HG02852 (cell line): ENCODE measurements at regions not wholly inside any gene's neighbourhood (a gene's known extent, or its start where the extent isn't known, plus 50 kb on each side); places are given as distances from the start of the nearest gene placed in this dataset.

Source experiments
- ATAC-seq: cut with Tn5 transposase; IDR thresholded peaks from one replicate; pipeline ENCODE4 v1.9.1; 2021; ENCODE audit warnings: mild to moderate bottlenecking, moderate library complexity; ENCODE audit not compliant: unreplicated experiment

DNA sequence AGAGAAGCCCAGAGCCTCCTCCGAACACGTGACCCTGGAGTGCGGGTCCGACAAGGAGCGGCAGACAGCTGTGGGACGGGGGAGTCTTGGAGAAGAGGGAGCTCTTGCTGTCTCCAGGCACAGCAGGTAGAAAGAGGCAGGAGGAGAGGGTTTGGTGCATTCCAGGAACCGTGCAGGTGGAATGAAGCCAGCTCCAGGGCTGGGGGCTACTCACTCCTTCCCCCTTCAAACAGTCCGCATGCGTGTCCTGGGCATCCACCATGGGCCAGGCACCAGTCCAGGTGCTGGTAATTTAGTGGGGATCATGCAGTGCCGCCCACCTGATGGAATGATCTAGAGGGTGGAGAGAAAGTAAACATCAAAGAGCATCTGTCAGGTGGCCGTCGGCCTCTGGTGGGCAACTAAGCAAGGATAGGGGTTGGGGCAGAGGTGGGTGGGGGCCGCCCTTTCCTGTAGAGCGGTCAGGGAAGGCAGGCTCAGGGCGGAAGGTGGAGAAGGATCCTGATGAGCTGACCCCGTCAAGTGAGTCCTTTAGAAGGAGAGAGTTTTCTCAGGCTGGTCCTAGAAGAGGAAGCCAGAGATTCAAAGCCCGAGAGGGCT lies 850.0 kb downstream of the TBC1D22A start:
- ATAC-seq, result no peak

DNA sequence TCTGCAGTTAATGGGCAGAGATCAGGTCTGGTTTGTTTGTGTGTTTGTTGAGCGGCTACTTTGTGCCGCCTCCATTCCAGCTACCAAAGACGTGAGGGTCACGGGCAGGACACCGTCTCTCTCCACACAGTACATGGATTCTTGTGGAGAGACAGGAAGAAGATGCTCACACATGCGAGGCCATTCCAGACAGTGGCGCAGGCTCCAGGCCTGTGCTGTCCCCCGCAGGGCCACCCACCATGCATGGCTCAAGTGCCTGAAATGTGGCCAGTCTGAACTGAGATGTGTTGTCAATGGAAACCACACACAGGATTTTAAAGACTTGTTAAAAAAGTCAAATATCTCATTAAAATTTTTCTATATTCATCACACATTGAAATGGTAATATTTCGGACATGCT lies 848.3 kb downstream of the TBC1D22A start:
- ATAC-seq, result no peak

DNA sequence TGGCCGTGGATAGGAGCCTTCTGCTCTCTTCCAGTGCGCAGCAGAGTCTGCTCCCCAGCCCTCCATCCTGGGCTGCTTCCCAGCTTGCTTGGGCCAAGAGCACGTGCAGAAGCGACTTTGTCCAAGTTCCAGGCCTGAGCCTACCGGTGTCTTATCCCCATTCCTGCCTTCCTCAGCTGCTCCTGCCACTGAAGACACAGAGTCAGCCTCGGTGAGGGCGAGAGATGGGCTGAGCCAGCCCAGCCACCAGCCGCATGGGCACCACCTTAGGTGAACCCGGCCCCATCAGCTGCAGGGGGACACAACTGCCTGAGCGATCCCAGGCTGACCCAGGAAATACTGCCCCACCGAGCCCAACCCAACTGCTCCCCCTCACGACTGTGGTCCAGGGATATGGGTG lies 847.8 kb downstream of the TBC1D22A start:
- ATAC-seq, result no peak

DNA sequence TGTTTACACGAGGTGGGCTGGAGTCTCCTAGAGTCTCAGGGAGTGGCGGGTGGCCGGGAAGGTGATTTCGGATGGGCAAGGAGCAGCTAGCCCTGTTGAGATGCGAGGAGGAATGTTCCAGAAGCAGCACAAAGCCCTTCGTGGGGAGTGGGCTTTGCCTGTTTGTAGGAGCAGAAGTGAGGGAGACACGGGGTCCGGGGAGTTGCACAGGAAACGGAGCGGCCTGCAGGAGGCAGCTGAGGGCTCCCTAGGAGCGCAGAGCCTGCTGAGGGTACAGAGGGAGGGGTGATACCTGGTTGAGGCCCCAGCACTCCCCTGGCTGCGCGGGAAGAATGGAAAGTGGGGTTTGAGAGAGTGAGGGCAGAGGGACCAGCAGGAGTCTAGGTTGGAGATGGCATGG lies 847.2 kb downstream of the TBC1D22A start:
- no peak for ATAC-seq

DNA sequence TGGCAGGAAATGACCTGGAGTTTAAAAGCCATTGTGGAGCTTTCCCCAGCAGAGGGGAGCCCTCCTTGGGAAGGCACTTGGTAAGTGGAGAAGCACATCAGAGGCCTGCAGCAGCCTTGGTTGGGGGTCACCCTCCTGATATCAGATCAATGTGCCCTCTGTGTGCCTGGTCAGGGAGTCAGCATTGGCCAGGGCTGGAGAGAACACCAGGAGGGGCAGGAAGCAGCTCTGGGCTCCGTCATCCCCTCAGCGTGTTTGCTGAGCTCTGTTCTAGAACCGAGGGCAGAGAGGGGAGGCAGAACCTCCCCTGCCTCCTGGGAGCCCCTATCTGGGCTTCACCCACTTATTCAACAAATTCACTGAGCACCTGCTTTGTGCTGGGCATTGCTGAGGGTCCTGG lies 846.0 kb downstream of the TBC1D22A start:
- no peak for ATAC-seq

DNA sequence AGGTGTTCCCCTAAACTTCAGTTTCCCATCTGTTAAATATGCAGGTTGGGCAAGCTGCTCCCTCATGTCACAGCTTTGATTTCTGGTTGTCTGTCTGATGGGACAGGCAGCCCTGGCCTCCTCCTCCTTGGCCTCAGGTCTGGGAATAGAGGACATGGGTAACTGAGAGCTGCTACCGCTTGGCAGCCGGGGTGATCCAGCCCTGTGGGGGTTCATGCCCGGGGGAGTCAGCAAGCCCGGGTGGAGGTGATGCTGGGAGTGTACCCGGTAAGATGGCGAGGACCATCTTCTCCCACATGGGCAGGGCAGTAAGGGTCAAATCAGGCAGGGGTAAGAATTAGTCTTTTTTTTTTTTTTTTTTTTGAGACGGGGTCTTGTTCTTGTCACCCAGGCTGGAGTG lies 845.0 kb downstream of the TBC1D22A start:
- ATAC-seq, result no peak

DNA sequence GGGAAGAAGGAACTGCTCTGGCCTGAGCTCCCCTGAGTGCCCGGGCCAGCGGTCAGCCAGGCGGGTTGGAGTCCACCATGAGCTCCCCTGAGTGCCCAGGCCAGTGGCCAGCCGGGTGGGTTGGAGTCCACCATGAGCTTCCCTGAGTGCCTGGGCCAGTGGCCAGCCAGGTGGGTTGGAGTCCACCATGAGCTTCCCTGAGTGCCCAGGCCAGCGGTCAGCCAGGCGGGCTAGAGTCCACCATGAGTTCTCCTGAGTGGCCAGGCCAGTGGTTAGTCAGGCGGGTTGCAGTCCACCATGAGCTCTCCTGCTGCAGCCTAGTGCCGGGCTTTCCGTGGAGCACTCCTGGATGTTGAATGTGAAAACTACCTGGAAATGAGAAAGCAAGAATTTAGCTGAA lies 844.0 kb downstream of the TBC1D22A start:
- no peak for ATAC-seq

DNA sequence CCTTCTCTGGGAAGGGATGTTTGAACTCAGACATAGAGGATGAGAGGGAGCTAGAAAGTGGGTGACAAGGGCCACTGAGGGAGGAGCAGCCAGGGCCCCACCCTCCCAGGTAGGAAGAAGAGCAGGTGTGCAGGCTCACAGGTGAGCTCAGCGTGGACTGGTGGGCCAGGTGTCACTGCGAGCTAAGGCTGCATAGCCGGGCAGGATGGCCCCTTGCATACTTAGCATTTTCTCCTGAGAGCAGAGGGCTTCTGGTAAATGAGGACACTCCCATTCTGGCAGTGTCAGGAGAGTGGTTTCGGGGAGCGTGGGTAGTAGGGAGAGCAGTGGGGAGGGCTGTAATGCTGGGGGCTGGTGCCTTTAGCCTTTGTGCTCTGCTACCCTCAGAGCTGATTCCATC lies 843.4 kb downstream of the TBC1D22A start:
- ATAC-seq, result no peak

DNA sequence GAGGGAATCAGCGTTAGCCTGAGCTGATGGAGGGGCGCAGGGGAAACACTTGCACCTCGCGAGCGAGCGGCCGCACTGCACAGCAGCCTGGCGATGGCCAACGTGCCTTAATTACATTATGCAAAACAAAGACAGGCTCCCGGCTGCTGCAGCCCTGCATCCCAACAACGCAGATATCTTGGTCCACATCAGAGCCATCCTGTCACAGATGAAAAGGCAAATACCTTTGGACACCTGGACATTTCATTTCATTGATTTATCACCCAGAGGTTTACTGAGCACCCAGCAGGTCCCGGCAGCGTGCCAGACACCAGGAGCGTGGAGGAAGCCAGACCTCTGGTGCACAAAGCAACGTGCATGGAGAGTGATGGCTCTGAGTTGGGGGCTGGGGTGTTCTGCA lies 843.0 kb downstream of the TBC1D22A start:
- no peak for ATAC-seq

DNA sequence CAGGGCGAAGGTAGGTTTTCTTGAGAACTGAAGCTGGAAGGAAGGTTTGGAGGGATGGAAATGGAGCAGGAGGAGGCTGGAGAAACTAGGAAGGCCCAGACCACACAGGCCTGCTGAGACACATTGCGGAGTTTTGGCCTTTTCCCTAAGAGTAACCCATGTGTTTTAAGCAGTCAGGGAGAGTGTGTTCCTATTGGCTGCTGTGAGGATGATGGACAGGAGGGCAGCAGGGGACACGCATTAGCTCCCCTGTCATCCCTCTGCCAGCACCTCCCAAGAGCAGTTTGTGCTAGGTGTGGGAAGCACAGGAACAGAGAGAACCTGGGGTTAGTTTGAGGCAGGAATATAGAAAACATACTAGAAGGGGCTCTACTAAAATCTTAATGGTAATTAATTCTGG lies 842.1 kb downstream of the TBC1D22A start:
- ATAC-seq, result no peak

DNA sequence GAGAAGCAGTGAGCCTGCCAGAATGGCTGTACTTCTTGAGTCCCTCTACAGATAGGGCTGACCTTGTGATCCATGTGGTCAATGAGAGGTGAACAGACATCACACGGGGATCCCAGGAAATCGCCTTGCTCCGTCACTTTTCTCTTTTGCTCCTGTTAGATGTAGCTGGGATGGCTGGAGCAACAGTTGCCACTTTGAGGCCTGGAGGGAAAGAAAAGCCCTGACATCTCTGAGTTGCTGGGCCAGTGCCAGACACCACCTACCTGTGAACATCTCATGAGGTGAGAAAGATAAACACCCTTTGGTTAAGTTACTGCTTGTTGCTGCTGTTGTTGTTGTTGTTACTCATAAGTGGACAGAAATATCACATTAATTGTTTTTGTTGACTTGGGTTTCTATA lies 840.3 kb downstream of the TBC1D22A start:
- no peak for ATAC-seq

DNA sequence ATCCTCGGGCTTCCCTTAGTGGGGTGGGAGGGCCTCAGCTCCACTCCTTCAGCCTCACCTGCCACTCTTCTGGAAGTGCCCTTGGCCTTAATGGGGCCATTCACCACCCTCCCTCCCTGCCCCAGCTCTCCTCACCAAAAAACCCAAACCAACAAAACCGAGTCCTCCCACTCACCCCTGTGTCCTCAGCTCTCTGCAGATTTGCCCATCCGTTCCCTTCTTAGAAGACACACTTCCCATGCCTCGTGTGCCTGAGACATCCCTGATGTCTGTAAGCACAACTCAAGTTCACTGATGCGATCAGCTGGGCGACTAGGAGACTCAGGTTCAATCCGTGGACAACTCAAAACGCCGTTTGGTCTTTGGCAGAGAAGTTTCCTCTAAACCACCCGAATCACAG lies 839.2 kb downstream of the TBC1D22A start:
- no peak for ATAC-seq

DNA sequence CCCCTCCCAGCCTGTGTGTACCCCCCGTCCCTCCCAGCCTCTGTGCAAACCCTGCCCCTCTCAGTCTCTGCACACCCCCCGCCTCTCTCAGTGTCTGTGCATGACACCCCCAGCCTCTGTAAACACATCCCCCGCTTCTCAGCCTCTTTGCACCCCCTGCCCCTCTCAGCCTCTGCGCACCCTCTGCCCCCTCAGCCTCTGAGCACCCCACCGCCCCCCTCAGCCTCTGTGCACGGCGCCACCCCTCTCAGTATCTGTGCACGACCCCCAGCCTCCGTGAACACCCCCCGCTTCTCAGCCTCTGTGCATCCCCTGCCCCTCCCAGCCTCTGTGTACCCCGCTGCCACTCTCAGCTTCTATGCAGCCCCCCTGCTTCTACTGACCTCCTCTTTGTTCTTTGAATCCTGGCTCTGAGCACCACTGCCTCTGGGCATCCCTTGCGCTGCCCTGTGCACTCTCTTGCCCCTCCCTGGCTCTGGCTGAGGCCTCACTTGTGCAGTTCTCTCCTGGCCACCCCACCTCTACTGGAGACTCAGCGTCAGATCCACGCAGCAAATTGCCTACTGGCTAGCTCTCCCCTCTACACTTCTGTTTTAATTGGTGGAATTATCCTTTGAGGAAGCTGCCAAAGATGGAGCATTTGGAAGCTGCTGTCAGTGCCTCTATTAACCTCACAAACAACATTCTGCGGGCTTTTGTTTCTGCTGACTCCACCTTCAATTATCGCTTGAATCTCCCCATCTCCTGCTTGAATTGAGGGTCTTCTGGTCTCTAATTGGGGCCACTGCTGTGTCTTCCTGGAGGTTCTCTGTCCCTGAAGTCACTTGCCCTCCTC lies 838.6 kb downstream of the TBC1D22A start:
- ATAC-seq, result no peak

DNA sequence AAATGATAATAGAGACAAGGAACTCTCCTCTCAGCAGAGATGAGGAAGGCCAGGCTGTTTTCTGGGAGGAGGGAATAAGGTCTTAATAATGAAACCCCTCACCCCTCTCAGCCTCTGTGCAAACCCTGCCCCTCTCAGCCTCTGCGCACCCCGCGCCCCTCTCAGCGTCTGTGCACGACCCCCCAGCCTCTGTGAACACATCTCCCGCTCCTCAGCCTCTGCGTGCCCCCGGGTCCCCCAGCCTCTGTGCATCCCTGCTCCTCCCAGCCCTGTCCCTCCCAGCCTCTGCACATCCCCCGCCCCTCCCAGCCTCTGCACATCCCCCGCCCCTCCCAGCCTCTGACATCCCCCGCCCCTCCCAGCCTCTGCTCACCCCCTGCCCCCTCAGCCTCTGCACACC lies 837.8 kb downstream of the TBC1D22A start:
- ATAC-seq, result no peak

DNA sequence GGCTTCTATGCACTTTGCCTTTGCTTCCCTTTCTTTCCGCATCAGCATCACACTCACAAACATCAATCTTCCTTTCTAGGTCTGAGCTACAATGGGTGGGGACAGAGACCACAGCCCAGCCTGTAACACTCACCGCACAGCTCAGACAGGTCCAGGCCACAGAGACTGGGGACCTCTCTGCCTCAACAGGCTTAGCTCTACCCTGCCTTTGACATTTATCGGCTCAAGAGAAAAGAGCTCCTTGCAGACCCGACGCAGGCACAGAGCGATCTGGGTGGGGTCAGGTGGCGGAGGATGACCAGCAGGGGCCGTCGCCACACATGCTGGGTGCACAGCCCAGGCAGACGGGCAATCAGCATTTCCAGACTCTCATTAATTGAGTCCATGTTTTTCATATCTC lies 837.3 kb downstream of the TBC1D22A start:
- no peak for ATAC-seq

DNA sequence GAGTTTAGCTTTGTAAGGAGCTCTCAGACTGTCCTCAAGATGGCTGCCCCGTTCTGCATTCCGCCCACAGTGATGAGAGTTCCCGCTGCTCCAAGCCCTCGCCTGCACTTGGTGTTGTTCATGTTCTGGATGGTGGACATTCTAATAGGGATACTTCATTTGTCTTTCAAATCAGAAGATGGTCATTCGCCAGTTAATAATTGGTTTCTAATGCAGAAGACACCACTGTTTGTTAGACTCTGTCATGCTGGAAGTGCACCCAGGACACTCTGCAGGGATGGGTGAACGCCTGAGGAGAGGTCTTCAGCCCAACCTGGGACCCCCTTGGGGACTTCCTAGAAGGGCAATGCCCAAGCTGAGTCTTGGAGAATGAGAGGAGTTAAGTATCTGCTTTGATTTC lies 836.4 kb downstream of the TBC1D22A start:
- no peak for ATAC-seq

DNA sequence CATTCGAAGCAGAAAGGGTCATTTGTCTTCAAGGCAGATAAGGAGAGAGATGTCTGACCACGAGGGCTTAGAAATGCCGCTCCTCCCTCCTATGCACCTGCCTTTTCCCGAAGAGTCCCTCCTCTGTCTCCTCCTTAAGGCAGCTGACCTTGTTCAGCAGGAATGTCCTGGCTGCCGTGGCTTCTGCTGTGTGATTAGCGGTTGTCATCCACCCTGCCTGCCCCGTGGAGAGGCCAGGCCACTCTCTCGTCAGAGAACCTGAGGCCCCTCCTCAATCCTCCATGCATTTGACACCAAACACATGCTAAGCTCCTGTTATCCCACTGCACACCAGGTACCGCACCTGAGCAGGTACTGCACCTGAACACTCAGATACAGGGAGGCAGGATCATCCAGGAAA lies 834.6 kb downstream of the TBC1D22A start:
- no peak for ATAC-seq

DNA sequence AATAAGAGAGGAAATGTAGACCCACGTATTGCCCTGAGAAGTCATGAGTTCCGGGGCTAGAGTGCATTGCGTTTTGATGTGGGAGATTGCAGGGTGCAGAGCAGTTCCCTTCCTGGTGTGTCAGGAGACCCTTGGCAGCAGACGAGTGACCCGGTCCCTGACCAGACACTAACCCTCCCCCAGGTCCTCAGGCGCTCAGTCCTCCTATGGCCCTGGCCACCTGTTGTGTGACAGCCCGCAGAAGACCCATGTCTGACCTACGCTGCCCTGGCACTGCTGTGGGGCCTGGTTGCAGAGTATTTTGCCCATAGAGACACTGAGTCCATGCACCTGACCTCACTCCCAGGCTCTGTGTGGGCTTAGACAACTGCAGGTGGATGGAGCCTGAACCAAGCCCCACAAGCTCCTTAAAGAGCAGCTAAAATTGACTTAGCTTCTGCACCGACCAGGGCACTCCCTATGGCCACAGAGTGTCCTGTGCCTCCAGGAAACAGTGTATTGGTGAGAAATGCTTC lies 833.8 kb downstream of the TBC1D22A start:
- ATAC-seq, result no peak

DNA sequence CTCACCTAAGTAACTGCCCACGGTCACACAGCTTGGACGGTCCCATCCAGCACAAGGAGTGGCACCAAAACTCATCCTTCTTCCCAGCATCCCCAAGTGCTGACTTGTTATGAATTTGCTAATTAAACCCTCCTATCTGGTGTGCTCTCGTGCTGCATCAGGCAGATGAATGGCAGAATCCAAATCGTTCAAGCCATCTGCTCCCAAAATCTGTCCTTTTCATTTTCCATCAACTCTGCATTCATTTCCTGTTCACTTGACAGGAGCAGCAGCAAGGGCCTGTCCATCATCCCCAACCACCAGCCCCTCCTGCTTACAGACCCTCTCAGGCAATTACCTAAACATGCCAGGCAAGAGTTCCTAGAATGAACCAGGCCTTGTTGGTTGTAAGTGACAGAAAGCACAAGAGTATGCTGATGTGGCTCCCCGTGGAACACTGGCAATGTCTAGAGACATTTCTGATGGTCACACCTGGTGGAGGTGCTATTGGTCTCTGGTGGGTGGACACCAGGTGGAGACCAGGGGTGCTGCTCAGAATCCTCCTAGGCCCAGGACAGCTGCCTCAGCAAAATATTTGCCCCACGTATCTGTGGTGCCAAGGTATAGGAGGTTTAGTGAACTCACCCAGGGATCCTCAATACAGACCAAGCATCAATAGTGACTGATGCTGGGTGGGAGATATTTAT lies 832.5 kb downstream of the TBC1D22A start:
- no peak for ATAC-seq

DNA sequence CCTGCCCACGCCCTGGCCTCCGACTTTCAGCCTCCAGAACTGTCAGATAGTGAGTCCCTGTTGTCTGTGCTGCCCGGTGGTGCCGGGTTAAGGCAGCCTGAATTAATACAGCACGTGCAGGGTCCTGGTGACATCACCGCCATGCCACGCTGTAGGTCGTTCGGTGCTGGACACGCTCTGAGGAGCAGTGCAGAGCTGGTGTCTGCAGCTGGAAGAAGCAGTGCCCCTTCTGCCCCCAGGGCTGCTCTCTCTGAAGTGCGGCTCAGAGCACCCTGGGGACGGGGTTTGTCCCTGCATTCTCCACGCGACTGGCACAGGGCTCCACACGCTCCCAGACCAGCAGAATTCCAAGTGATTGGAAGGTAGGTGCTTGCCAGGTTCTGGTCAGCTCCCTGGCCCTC lies 831.5 kb downstream of the TBC1D22A start:
- no peak for ATAC-seq

DNA sequence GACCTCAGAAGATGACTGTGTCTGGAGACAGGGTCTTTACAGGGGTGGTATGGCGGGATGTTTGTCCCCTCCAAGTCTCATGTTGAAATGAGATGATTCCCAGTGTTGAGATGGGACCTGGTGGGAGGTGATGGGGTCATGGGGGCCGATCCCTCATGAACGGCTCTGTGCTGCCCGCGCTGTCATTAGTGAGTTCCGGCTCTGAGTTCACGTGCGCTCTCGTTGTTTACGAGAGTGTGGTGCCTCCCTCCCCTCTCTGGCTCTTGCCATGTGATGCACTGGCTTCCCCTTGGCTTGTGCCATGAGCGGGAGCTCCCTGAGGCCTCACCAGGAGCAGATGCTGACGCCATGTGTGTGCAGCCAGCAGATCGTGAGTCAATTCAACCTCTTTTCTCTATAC lies 830.8 kb downstream of the TBC1D22A start:
- no peak for ATAC-seq

DNA sequence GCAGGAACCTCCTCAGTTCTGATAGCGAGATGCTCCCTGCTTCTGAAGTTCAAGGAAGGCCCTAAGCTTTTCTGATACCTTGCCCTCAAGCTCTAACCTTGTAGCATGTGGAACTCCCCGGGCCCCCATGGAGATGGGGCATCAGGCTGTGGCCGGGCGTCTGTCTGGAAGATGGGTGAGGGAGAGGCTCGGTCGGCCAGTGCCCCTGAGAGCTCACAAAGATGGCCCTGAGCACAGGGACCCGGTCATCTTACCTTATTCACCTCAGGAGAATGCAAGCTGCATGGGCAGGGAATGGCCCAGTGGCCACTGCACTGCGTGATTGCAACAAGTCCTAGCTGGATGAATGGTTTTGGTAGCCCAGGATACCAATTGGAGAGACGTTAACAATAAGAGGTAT lies 830.3 kb downstream of the TBC1D22A start:
- ATAC-seq, result no peak
